AG09309 (cell line): ENCODE measurements at regions not wholly inside any gene's neighbourhood (a gene's known extent, or its start where the extent isn't known, plus 50 kb on each side); places are given as distances from the start of the nearest gene placed in this dataset.

Experiments
- DNase-seq: peaks from one replicate; pipeline ENCODE4 v3.0.0-alpha.2; 2010; ENCODE audit warnings: low read depth
- H3K4me3 ChIP-seq: 2 replicates; pipeline ENCODE4 v1.5.1; 2011; ENCODE audit warnings: mild to moderate bottlenecking, low read depth, low read length, moderate library complexity; ENCODE audit not compliant: control insufficient read depth
- CTCF ChIP-seq: IDR thresholded peaks from 2 replicates; pipeline ENCODE4 v1.5.1; 2011; ENCODE audit warnings: mild to moderate bottlenecking, low read depth, low read length, inconsistent platforms; ENCODE audit not compliant: insufficient read depth, control insufficient read depth; ENCODE audit errors: missing control alignments

- DNase-seq = no peak
- H3K4me3 ChIP-seq = no peak overlapping the region
- no peak for TF ChIP-seq CTCF
Measured at GRCh38 chr1:80645621-80646020, 1155.1 kb upstream of the ADGRL2 start.

- no peak for DNase-seq
- H3K4me3 ChIP-seq = no peak overlapping the region
- no peak for TF ChIP-seq CTCF
Measured at GRCh38 chr1:80640978-80641377, 1159.8 kb upstream of the ADGRL2 start.

GRCh38 chr1:80639777-80640533 lies 1160.8 kb upstream of the ADGRL2 start:
- H3K4me3 ChIP-seq = no peak overlapping the region
- DNase-seq = no peak
- TF ChIP-seq CTCF = no peak

- no peak for TF ChIP-seq CTCF
- no peak for DNase-seq
- no peak overlapping the region for H3K4me3 ChIP-seq
Measured at GRCh38 chr1:80633947-80634706, 1166.6 kb upstream of the ADGRL2 start.

GRCh38 chr1:80632284-80632683 lies 1168.5 kb upstream of the ADGRL2 start:
- no peak for TF ChIP-seq CTCF
- H3K4me3 ChIP-seq = no peak overlapping the region
- no peak for DNase-seq

- no peak overlapping the region for H3K4me3 ChIP-seq
- no peak for DNase-seq
Measured at GRCh38 chr1:80629304-80629837, 1171.4 kb upstream of the ADGRL2 start.

More at GRCh38 chr1:80629304-80629837, 1171.4 kb upstream of the ADGRL2 start:
- no peak for TF ChIP-seq CTCF
